ENCODE measurements at regions not wholly inside any gene's neighbourhood (a gene's known extent, or its start where the extent isn't known, plus 50 kb on each side); places are given as distances from the start of the nearest gene placed in this dataset.

DNA sequence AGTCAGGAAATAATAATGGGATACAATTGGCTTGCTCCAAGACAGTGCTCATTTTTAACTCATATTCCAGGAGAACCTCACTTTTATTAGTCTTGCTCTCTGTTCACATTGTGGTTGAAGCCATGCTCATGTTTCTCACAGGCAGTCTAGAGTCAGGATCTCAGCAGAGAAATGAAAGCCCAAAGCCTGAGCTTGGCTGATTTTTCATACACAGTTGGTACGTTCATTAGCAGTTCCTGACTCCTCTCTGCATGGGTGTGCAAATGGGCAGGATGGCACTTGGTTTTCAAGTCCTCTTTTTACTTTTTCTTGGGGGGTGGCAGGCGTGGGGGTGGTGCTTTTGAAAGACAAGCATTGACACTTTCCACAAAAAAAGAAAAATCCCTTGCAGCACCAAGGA is 56.0 kb upstream of the KLF7 start:
- TF ChIP-seq FOXM1 (IDR thresholded peaks at IDR 0.05; ENCODE audit: borderline replicate concordance, low read depth), result no peak
- no peak for TF ChIP-seq TCF12 (IDR thresholded peaks at IDR 0.05; ENCODE audit: low read depth)
- TF ChIP-seq EGR1 (IDR thresholded peaks at IDR 0.05), result no peak

Measured in Ishikawa (cell line).